ENCODE measurements at regions not wholly inside any gene's neighbourhood (a gene's known extent, or its start where the extent isn't known, plus 50 kb on each side); places are given as distances from the start of the nearest gene placed in this dataset.
A peak's percentile ranks its signal among the peaks of the same experiment; 100 is the strongest.

DNA sequence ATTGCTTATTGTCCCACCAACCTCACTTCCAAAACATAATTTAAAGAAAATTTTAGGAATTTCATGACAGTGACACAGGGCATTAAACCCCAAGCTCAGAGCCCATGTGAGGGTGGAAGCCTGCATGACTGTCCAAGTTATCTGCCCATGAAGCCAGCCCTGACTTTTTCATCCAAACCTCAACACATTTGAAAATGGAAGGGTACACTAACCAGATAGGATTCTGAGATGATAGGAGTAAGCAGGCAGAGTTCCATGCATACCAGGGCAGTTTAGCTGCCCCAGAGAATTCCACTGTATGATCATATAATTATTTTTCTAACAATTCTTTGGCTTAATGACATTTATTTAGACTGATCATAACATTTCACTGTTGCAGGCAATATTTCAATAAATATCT, 986.0 kb downstream of the TTLL7 start:
- no peak for DNase-seq

GRCh38 chr1:83011265-83011664, 987.7 kb downstream of the TTLL7 start:
- peak; percentile 72 for DNase-seq

GRCh38 chr1:83006271-83006670, 992.7 kb downstream of the TTLL7 start:
- no peak for DNase-seq

DNA sequence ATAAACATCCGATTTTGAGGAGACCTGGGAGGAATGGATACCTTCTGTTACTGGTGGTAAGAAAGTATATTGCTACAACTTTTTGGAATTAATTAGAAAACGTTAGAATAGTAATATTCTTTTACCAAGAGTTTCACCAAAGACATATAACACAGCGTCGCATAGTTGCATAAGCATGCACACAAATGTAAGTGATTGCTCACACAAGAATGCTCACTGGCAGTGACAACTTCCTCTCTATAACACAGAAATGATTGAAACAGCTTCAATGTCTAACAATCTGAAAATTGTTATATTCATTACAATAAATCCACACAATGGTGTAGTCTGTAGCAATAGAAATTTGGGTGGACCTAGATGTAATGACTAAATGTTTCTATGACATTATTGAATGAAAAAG, 998.6 kb downstream of the TTLL7 start:
- no peak for DNase-seq

DNA sequence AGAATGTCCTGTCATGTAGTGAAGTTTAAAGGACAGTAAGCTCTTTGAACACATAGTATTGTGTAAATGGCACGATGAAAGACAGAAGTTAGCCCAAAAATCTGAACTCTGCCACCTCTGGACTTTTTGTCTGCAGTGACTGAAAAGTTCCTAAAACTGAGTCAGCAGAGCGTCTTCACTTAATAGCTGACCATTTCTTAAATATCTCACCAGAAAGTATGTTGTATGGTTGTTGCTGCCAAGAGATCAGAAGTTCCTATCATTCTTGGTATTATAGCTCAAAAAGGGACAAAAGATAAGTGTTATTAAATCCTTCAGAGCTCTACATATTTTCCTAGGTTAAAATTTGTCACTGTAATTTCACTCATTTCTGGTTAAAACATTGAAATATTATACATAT, 1003.0 kb downstream of the TTLL7 start:
- DNase-seq = no peak

DNA sequence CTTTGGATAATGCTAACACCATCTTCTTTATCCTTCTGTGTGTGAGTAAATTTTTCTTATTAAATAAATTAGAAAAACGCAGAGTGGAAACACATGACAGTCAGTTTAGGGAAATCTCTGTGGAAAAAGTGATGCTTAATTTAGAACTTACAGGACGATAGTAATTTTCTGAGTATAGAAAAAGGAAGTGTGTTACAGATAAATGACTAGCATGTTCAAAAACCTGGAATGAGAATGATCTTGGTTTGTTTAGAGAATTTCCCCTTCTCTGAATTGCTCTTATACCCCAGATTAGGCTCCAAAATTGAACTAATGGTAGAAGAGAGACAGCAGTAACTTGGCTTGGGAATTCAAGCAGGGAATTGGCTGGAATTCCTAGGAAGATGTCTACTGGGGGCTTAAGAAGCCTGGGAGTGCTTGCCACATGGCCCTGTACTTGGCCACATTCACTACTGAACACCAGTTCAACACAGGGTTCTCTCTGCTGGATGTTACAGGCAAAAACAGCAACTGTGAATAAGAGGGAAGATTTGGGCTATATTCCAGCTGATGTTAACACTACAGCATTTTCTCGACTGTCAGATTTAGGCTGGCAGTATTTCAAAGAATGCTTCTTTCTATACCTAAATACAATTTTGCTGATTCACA, 1004.2 kb downstream of the TTLL7 start:
- no peak for DNase-seq

GRCh38 chr1:82991569-82991968, 1007.4 kb downstream of the TTLL7 start:
- no peak for DNase-seq

- DNase-seq = peak; percentile 48
These were observed 1019.2 kb downstream of the TTLL7 start for GRCh38 chr1:82979593-82980236.

DNA sequence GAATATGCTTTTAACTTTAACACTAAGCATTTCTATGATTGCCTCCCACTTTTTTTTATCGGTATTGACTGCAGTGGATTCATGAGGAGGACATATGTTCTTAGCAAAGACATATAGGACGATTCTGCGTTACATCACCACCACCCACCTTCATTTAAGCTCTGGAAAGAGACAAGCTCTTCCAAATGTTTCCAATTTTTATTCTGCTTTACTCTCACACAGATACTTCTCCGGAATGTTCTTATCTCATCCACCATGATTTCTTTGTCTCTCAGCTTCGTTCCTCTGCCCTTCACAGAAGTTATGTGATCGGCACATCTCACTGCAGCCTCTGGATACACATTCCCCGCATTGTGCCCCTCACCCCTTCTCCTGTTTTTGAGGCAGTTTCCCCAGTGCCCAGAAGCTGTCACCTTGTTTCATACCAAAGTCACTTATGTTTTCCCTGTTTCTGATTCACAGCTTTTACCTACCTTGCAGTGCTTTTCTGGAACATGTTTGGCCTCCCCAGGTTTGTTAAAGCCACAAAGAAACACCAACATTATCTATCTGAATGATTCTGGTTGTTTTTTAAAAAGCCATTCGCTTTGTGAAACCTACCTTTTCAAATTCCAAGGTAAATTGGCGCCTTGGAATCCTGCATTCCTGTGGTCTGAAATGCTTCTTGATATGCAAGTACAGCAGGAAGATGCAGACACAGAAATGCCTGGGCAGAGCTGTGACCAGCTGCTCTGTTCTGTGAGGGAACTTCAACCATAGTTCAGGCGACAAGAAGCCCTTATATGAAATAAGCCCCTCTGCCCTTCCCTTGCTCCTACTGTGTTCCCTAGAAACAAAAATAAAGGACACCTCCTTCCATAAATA, 1020.2 kb downstream of the TTLL7 start:
- DNase-seq = no peak

DNA sequence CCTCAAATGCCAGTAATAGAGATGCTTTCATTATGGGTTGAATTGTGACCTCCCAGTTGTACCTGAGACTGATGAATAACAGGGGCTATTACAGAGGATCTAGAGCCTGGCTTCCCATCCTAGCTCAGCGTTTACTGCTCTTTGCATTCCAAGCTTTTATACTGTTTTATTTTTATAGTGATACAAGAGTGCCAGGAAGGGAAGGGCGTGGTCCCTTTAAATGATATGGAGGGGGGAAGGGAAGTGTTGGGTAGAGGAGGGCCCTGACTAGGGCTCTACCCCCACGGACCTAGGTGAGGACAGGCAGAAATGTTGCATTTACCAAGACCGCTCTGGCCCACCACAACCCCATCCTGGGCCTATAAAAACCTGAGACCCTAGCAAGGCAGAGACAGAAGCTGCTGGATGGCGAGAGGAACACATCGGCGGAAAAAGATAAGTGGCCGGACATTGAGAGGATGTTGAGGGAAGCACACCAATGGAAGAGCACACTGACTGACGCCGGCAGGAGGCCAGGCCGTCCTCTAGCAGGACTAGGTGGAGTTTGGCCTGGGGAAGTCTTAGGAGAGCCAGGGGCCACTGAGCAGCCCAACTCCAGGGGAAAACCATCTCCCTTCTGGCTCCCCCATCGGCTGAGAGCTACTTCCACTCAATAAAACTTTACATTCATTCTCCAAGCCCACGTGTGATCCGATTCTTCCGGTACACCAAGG, 1025.9 kb downstream of the TTLL7 start:
- DNase-seq = no peak

GRCh38 chr1:82969340-82969739, 1029.6 kb downstream of the TTLL7 start:
- no peak for DNase-seq

GRCh38 chr1:82962658-82963057, 1036.3 kb downstream of the TTLL7 start:
- DNase-seq = no peak

- no peak for DNase-seq
These were observed 1048.2 kb downstream of the TTLL7 start for GRCh38 chr1:82950606-82951200.

- DNase-seq = no peak
These were observed 1050.5 kb downstream of the TTLL7 start for GRCh38 chr1:82948386-82948785.

DNA sequence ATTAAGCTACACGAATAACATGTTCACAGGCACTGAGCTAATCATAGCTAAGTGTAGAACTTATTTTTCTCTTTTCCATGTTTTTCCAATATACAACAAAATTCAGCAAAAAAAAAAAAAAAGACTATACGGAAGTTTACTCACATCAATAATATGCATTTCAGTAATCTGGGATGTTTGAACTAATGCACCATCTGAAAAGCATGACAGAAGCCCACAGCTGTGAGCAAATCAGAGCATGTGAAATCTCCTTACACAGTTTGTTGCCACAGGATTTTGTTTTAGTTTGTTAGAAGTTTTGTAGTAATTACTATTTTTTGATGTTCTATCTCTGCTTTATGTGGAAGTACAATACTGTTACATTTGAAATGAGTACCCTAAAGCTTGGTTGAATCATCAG, 1051.7 kb downstream of the TTLL7 start:
- no peak for DNase-seq

DNA sequence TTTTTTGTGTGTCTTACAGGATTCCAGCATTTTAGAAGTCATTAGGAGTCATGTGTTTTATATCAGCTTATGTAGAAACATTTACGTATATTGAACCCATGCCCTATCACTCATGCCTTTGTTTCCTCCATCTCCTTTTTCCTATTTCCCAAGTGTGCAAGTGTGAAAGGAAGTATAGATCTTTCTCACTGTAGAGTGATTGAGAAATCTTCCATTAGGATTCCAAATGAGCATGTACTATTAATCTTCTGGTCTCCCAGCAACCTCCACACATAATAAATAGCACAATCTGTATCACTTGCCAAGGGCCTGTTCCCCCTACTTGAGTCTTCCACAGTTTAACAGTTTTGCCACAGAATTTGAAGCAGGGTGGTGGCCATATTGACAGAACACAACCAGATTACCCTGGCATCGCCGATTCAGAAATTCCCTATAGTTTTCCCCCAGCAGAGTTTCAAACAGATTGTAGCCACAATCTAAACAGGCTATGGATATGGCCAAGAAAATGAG, 1052.8 kb downstream of the TTLL7 start:
- no peak for DNase-seq

DNA sequence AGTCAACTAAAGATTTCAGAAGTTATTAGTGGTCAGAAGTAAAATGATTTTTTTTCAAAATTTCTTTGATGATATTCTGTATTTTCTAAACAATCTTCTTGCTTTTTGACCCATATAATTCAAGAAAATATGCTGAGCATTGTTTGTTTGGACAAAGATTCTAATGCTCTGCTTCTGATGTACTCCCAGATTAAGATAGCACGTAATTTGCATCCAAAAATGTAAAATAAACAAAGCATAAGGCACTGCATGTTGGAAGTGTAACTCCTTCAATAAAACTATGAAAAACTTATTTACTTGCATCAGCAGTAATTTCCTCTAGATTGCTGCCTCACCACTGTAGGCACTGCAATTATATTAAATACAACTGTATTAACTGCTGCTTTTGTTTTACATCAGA, 1054.1 kb downstream of the TTLL7 start:
- no peak for DNase-seq

- peak; percentile 34 for DNase-seq
These were observed 1064.9 kb downstream of the TTLL7 start for GRCh38 chr1:82934074-82934473.

- DNase-seq = no peak
These were observed 1066.2 kb downstream of the TTLL7 start for GRCh38 chr1:82932727-82933126.

DNA sequence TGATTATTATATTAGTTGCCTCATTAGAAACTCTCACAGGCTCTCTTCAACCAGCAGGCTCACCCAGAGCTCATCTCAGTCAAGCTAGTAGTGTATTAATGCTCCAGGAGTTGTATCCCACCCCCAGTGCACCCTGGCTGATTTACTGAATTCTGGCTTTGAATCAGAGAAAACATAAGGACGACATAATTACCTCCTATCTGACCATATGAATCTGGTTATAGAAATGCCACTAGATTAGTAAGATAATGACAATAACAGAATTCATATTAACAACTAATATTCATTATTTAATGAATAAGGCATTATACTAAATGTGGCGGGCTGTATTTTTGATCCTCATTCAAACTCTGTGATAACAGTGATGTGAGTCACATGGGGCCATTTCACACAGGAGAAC, 1066.7 kb downstream of the TTLL7 start:
- no peak for DNase-seq

- no peak for DNase-seq
These were observed 1067.9 kb downstream of the TTLL7 start for GRCh38 chr1:82931006-82931405.

GRCh38 chr1:82927753-82928152, 1071.2 kb downstream of the TTLL7 start:
- no peak for DNase-seq

GRCh38 chr1:82924666-82925065, 1074.3 kb downstream of the TTLL7 start:
- no peak for DNase-seq

Data from NCI-H1105 (cell line).